Activated naive CD4-positive, alpha-beta T cell treated with anti-CD3 and anti-CD28 coated beads, Interleukin-2, amount 10 ng/mL, durations not matched to agents 7 days and 5 days (primary cell): ENCODE measurements at regions not wholly inside any gene's neighbourhood (a gene's known extent, or its start where the extent isn't known, plus 50 kb on each side); places are given as distances from the start of the nearest gene placed in this dataset.

Source experiments
- CTCF ChIA-PET: fragments of 350-600 bp; sonication (Branson Sonifier 250); formaldehyde crosslinking; loops from one replicate; lab custom pipeline; 2021; ENCODE audit warnings: antibody characterized with exemption; lab: Charles Lee
- DNase-seq: peaks from one replicate; pipeline ENCODE4 v3.0.0-alpha.2; 2020
- H3K27ac Mint-ChIP-seq: one replicate; pipeline ENCODE4 v1.8.0; 2021; ENCODE audit warnings: mild to moderate bottlenecking, moderate library complexity, mixed read lengths
- H3K27me3 Mint-ChIP-seq: one replicate; pipeline ENCODE4 v1.8.0; 2021; ENCODE audit warnings: mild to moderate bottlenecking, mixed read lengths
- H3K36me3 Mint-ChIP-seq: one replicate; pipeline ENCODE4 v1.8.0; 2021; ENCODE audit warnings: mixed read lengths
- H3K4me1 Mint-ChIP-seq: one replicate; pipeline ENCODE4 v1.8.0; 2021; ENCODE audit warnings: mixed read lengths
- H3K4me3 Mint-ChIP-seq: one replicate; pipeline ENCODE4 v1.8.0; 2021; ENCODE audit warnings: mild to moderate bottlenecking, moderate library complexity, mixed read lengths
- H3K9me3 Mint-ChIP-seq: one replicate; pipeline ENCODE4 v1.8.0; 2021; ENCODE audit warnings: mixed read lengths

DNA sequence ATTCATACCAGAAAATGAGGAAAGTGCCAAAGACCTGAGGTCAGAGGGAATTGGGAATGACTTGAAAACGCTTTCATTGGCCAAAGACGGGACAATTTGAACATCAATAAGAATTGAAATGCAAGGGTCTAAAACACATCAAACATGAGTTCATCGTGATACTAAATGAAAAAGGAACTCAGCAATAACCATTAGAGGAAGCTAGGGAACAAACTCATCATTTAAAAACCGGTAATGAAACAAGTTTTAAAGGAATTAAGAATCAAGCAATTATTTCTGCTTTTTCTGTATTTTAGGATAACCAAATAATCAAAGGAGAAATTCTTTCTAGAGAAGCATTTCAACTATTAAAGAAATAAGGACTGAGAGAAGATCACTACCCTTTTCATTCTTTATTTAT, 303.1 kb downstream of the ARHGAP12 start:
- no peak overlapping the region for H3K4me3 Mint-ChIP-seq
- DNase-seq = no peak
- no peaks in the 10 kb centered on the region for H3K27me3 Mint-ChIP-seq
- H3K4me1 Mint-ChIP-seq = no peaks in the 10 kb centered on the region
- CTCF ChIA-PET = no interaction called here
- H3K36me3 Mint-ChIP-seq = no peaks in the 10 kb centered on the region
- H3K27ac Mint-ChIP-seq = no peak overlapping the region
- H3K9me3 Mint-ChIP-seq = peaks cover 15% of the 10 kb centered on the region

DNA sequence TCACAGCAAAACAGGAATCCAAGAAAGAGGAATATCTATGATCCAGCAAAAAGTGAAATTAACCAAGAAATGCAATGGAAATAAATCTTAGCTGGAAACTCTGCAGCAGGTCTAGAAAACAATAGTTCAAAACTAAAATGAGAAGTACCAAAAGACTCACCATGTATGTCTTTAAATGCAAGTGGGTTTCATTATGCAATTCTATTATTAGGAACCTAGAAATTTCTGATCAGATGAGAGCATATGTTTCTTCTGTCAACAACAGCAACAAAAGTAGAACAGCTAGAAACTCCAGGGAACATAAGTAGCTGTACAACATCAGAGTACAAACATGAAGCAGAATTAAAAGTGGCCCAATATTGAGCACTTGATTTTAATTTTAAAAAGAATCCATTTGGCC, 304.0 kb downstream of the ARHGAP12 start:
- Mint-ChIP-seq H3K4me3 (no peak overlapping the region), H3K27me3 (no peaks in the 10 kb centered on the region), H3K27ac (no peak overlapping the region), H3K9me3 (peaks cover 15% of the 10 kb centered on the region), H3K4me1 (no peaks in the 10 kb centered on the region), H3K36me3 (no peaks in the 10 kb centered on the region)
- no peak for DNase-seq
- CTCF ChIA-PET = no interaction called here

GRCh38 chr10:31623947-31624346, 304.7 kb downstream of the ARHGAP12 start:
- CTCF ChIA-PET = no interaction called here
- Mint-ChIP-seq H3K27ac (no peak overlapping the region), H3K9me3 (peaks cover 15% of the 10 kb centered on the region)

DNA sequence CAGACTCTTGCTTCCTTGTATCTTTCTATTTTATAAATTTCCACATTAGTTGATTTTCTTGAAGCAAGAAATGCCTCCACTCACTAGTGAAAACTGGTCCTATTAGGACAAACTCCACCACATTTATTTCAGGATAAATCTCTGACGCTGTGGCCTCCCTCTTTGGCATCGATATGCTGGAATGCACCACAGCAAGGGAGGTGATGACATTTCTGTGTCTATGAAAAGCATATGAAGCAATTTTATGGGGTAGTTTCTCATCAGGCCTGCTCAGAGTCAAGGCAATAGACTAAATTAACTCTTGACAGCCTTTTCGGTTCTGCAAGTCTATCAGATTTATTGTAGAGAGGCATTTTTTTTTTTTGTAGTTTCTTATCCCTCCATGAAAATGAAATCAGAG, 304.4 kb downstream of the ZEB1 start:
- Mint-ChIP-seq H3K27me3 (no peaks in the 10 kb centered on the region), H3K9me3 (peaks cover 15% of the 10 kb centered on the region), H3K4me1 (no peaks in the 10 kb centered on the region), H3K36me3 (no peaks in the 10 kb centered on the region), H3K27ac (no peak overlapping the region), H3K4me3 (no peak overlapping the region)
- CTCF ChIA-PET = no interaction called here
- DNase-seq = no peak

More at GRCh38 chr10:31623947-31624346, 304.7 kb downstream of the ARHGAP12 start:
- no peaks in the 10 kb centered on the region for H3K4me1 Mint-ChIP-seq
- no peaks in the 10 kb centered on the region for H3K36me3 Mint-ChIP-seq
- no peak for DNase-seq
- no peak overlapping the region for H3K4me3 Mint-ChIP-seq
- no peaks in the 10 kb centered on the region for H3K27me3 Mint-ChIP-seq

GRCh38 chr10:31622978-31623377, 304.0 kb downstream of the ZEB1 start:
- no peaks in the 10 kb centered on the region for H3K36me3 Mint-ChIP-seq
- no peak for DNase-seq
- CTCF ChIA-PET = no interaction called here
- peaks cover 15% of the 10 kb centered on the region for H3K9me3 Mint-ChIP-seq
- H3K27ac Mint-ChIP-seq = no peak overlapping the region
- no peak overlapping the region for H3K4me3 Mint-ChIP-seq
- H3K27me3 Mint-ChIP-seq = no peaks in the 10 kb centered on the region
- H3K4me1 Mint-ChIP-seq = no peaks in the 10 kb centered on the region

GRCh38 chr10:31621733-31622132, 302.7 kb downstream of the ZEB1 start:
- Mint-ChIP-seq H3K27me3 (no peaks in the 10 kb centered on the region), H3K4me1 (no peaks in the 10 kb centered on the region), H3K36me3 (no peaks in the 10 kb centered on the region), H3K27ac (no peak overlapping the region), H3K9me3 (peaks cover 15% of the 10 kb centered on the region), H3K4me3 (no peak overlapping the region)
- no peak for DNase-seq
- CTCF ChIA-PET = no interaction called here

DNA sequence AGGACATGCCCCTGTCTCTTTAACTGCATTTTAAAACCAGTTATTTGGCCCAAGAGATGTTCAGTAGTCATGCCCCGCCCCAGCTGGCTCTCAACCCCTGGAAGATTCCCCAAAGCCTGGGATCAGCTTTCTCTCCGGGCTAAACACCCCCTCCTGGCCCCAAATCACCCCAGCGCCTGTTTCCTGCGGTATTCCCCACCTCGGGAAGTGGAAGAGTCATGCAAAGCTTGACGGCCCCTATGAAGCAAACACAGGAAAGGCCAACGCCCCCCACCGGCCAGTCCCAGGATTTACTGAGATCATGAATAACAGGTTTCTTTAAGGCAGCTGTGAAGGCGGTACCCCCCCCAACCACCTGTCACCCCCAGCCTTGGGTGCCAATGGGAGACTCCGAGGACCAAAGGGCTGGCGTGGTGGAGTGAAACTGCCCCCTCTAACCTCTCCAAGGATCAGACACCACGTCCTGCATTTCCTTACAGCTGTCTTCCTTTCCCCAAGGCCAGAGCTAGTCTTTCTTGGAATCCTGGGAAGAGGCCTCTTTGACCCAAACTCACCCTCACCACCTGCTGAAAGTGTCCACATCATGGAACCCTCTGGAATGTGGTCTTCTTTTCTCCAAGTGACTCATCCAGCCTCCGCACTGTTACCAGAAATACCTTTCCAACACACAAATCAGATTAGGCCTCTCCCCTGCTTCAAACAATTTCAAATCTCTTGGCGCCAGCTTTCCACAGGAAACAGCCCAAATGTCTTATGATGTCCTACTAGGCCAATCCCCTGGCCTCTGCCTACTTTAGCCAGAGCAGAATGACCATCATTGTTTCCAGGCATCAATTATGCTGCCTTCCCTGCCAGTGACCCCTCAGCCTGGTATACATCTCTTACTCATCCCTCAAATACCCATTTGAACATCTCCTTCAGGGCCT, 301.5 kb downstream of the ZEB1 start:
- Mint-ChIP-seq H3K27me3 (no peaks in the 10 kb centered on the region), H3K4me3 (no peak overlapping the region), H3K27ac (no peak overlapping the region), H3K36me3 (no peaks in the 10 kb centered on the region), H3K4me1 (no peaks in the 10 kb centered on the region), H3K9me3 (peaks cover 7% of the 10 kb centered on the region)
- DNase-seq = no peak
- CTCF ChIA-PET = interaction anchor here (0.8 kb wide), 1 partner anchor 24 kb away, joined by 3 read pairs; no protein-coding TSS in a partner anchor

GRCh38 chr10:31619531-31620061, 300.6 kb downstream of the ZEB1 start:
- H3K27me3 Mint-ChIP-seq = no peaks in the 10 kb centered on the region
- H3K36me3 Mint-ChIP-seq = no peaks in the 10 kb centered on the region
- CTCF ChIA-PET = interaction anchor here (0.8 kb wide), 1 partner anchor 25 kb away, joined by 3 read pairs; no protein-coding TSS in a partner anchor
- no peaks in the 10 kb centered on the region for H3K4me1 Mint-ChIP-seq
- no peak overlapping the region for H3K4me3 Mint-ChIP-seq
- no peak for DNase-seq
- no peak overlapping the region for H3K27ac Mint-ChIP-seq
- H3K9me3 Mint-ChIP-seq = peaks cover 4% of the 10 kb centered on the region

- Mint-ChIP-seq H3K9me3 (no peaks in the 10 kb centered on the region), H3K36me3 (no peaks in the 10 kb centered on the region), H3K4me1 (no peaks in the 10 kb centered on the region), H3K27ac (no peak overlapping the region), H3K27me3 (no peaks in the 10 kb centered on the region), H3K4me3 (no peak overlapping the region)
- DNase-seq = no peak
- CTCF ChIA-PET = no interaction called here
These were observed 299.7 kb downstream of the ZEB1 start for GRCh38 chr10:31618541-31619291.

GRCh38 chr10:31617757-31618156, 298.7 kb downstream of the ZEB1 start:
- Mint-ChIP-seq H3K27ac (no peak overlapping the region), H3K4me1 (no peaks in the 10 kb centered on the region), H3K9me3 (no peaks in the 10 kb centered on the region), H3K4me3 (no peak overlapping the region), H3K27me3 (no peaks in the 10 kb centered on the region), H3K36me3 (no peaks in the 10 kb centered on the region)
- CTCF ChIA-PET = no interaction called here
- no peak for DNase-seq

DNA sequence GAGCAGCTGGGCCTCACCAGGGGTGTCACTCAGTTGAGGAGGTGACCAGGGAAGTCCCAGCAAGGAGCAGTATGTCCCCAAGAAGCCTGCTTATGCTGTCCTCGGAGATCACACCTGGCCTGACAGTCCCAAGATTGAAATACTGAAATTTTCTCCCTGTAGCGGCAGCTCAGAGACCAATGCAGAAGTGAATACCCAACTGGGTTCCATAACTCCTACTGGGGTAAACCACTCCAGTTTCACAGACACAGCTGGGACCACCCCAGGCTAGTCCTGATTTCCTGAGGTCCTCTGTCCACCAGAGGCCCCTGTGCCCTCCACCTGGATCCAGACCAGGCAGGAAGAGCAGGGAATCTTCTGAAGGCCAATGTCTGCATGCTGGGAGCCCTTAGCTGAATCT, 298.1 kb downstream of the ZEB1 start:
- no peaks in the 10 kb centered on the region for H3K27me3 Mint-ChIP-seq
- no peak overlapping the region for H3K4me3 Mint-ChIP-seq
- no peaks in the 10 kb centered on the region for H3K36me3 Mint-ChIP-seq
- H3K27ac Mint-ChIP-seq = no peak overlapping the region
- H3K9me3 Mint-ChIP-seq = no peaks in the 10 kb centered on the region
- DNase-seq = no peak
- CTCF ChIA-PET = interaction anchor here (0.6 kb wide), 1 partner anchor 329 kb away, joined by 3 read pairs; no protein-coding TSS in a partner anchor
- no peaks in the 10 kb centered on the region for H3K4me1 Mint-ChIP-seq

- CTCF ChIA-PET = no interaction called here
- no peak for DNase-seq
- Mint-ChIP-seq H3K27me3 (peaks cover 8% of the 10 kb centered on the region), H3K36me3 (no peaks in the 10 kb centered on the region), H3K4me3 (no peak overlapping the region), H3K4me1 (no peaks in the 10 kb centered on the region), H3K27ac (no peak overlapping the region), H3K9me3 (no peaks in the 10 kb centered on the region)
These were observed 296.1 kb downstream of the ZEB1 start for GRCh38 chr10:31615129-31615528.

DNA sequence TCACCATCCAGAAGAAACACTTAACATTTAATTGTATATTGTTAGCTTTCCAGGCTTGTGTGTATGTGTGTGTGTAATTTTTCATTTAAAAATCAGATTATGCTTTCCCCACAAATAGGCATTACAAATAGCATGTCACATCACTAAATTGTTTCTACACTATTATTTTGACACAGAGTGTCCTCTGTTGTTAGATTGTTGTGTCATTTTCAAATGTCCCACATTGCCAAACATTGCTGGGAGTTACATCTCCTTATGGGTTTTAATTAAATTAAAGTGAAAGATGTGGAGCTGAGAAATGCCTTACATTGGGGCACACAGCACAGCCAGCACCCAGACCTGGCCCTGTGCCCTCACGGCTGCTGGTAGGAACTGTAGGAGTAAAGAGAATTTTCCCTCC, 295.6 kb downstream of the ZEB1 start:
- no peaks in the 10 kb centered on the region for H3K4me1 Mint-ChIP-seq
- DNase-seq = no peak
- CTCF ChIA-PET = no interaction called here
- H3K36me3 Mint-ChIP-seq = no peaks in the 10 kb centered on the region
- H3K27me3 Mint-ChIP-seq = peaks cover 8% of the 10 kb centered on the region
- H3K9me3 Mint-ChIP-seq = no peaks in the 10 kb centered on the region
- H3K27ac Mint-ChIP-seq = no peak overlapping the region
- no peak overlapping the region for H3K4me3 Mint-ChIP-seq

DNA sequence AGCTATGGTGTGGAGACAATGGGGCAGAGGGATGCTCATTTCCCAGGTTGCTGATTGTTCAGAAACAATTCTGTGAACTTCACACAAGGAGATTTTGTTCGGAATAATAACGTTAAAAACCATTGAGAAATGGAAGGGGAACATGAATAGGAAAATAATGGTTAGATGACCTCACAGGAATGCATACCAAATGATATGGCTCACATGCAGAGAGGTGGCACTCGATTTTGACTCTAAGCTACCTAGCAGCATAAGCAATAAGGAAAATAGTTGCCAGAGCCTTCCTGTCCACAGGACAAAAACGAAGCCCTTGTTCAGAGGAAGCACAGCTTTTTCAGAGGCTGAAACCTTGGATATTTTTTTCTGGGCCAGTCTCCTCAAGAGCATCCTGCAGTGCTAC, 293.1 kb downstream of the ZEB1 start:
- Mint-ChIP-seq H3K27me3 (peaks cover 8% of the 10 kb centered on the region), H3K4me1 (no peaks in the 10 kb centered on the region), H3K36me3 (no peaks in the 10 kb centered on the region), H3K9me3 (no peaks in the 10 kb centered on the region), H3K4me3 (no peak overlapping the region), H3K27ac (no peak overlapping the region)
- DNase-seq = no peak
- CTCF ChIA-PET = no interaction called here
